KG1 (cell line): ENCODE measurements at regions not wholly inside any gene's neighbourhood (a gene's known extent, or its start where the extent isn't known, plus 50 kb on each side); places are given as distances from the start of the nearest gene placed in this dataset.

Experiments
- DNase-seq: peaks from one replicate; lab custom pipeline; 2025; lab: John Stamatoyannopoulos, UW

GRCh38 chr11:81022057-81022456 is 1581.2 kb upstream of the TENM4 start:
- no peak for DNase-seq

GRCh38 chr11:81010631-81011030 is 1569.8 kb upstream of the TENM4 start:
- DNase-seq, result no peak

GRCh38 chr11:81007046-81007445 is 1566.2 kb upstream of the TENM4 start:
- no peak for DNase-seq

GRCh38 chr11:81005595-81005994 is 1564.8 kb upstream of the TENM4 start:
- DNase-seq, result no peak

GRCh38 chr11:81004576-81004975 is 1563.7 kb upstream of the TENM4 start:
- no peak for DNase-seq

- DNase-seq, result no peak
Measured at GRCh38 chr11:81002374-81002773, 1561.5 kb upstream of the TENM4 start.

- DNase-seq, result no peak
Measured at GRCh38 chr11:81000735-81001134, 1559.9 kb upstream of the TENM4 start.

- DNase-seq, result no peak
Measured at GRCh38 chr11:81000334-81000733, 1559.5 kb upstream of the TENM4 start.

GRCh38 chr11:80995523-80995922 is 1554.7 kb upstream of the TENM4 start:
- no peak for DNase-seq

GRCh38 chr11:80993536-80993935 is 1552.7 kb upstream of the TENM4 start:
- no peak for DNase-seq

GRCh38 chr11:80990885-80991284 is 1550.1 kb upstream of the TENM4 start:
- no peak for DNase-seq

- no peak for DNase-seq
Measured at GRCh38 chr11:80987171-80987570, 1546.3 kb upstream of the TENM4 start.

- DNase-seq, result no peak
Measured at GRCh38 chr11:80986421-80987074, 1545.7 kb upstream of the TENM4 start.

GRCh38 chr11:80980227-80980626 is 1539.4 kb upstream of the TENM4 start:
- no peak for DNase-seq

GRCh38 chr11:80973786-80974185 is 1533.0 kb upstream of the TENM4 start:
- DNase-seq, result no peak

- DNase-seq, result no peak
Measured at GRCh38 chr11:80970037-80970436, 1529.2 kb upstream of the TENM4 start.

GRCh38 chr11:80967649-80968048 is 1526.8 kb upstream of the TENM4 start:
- DNase-seq, result no peak

- DNase-seq, result no peak
Measured at GRCh38 chr11:80960381-80961029, 1519.7 kb upstream of the TENM4 start.

- no peak for DNase-seq
Measured at GRCh38 chr11:80959751-80960150, 1518.9 kb upstream of the TENM4 start.

- no peak for DNase-seq
Measured at GRCh38 chr11:80958987-80959386, 1518.2 kb upstream of the TENM4 start.

GRCh38 chr11:80958361-80958760 is 1517.5 kb upstream of the TENM4 start:
- no peak for DNase-seq

- DNase-seq, result no peak
Measured at GRCh38 chr11:80955588-80955987, 1514.8 kb upstream of the TENM4 start.

GRCh38 chr11:80948781-80949180 is 1508.0 kb upstream of the TENM4 start:
- DNase-seq, result no peak

GRCh38 chr11:80944758-80945157 is 1503.9 kb upstream of the TENM4 start:
- DNase-seq, result no peak
